Panc1 (cell line): ENCODE measurements at regions not wholly inside any gene's neighbourhood (a gene's known extent, or its start where the extent isn't known, plus 50 kb on each side); places are given as distances from the start of the nearest gene placed in this dataset.

Experiments used
- POLR2AphosphoS5 ChIP-seq: IDR thresholded peaks from 2 replicates; pipeline ENCODE4 v1.6.1; 2012; ENCODE audit warnings: mild to moderate bottlenecking, low read depth, low read length, moderate library complexity
- SIN3A ChIP-seq: IDR thresholded peaks from 2 replicates; pipeline ENCODE4 v1.6.1; 2012; ENCODE audit warnings: low read depth, mild to moderate bottlenecking, low read length, moderate library complexity, borderline replicate concordance; ENCODE audit not compliant: insufficient read depth
- TCF7L2 ChIP-seq: IDR thresholded peaks from 2 replicates; pipeline ENCODE4 v1.6.1; 2011; ENCODE audit warnings: mild to moderate bottlenecking, low read depth, low read length, inconsistent platforms
- TF ChIP-seq, protein P1 (sequence below): fragments of 450-650 bp; IDR thresholded peaks from 2 replicates; pipeline ENCODE4 v1.5.1; 2017; ENCODE audit warnings: mild to moderate bottlenecking
- TF ChIP-seq, protein P2 (sequence below), 2 experiments: IDR thresholded peaks; 2 replicates each; pipeline ENCODE4 v1.6.1; 2011 to 2012; ENCODE audit warnings: low read depth in 2 of 2, control low read depth in 1 of 2, low read length in 1 of 2, mild to moderate bottlenecking in 1 of 2, moderate library complexity in 1 of 2; ENCODE audit not compliant: insufficient read depth in 1 of 2

DNA sequence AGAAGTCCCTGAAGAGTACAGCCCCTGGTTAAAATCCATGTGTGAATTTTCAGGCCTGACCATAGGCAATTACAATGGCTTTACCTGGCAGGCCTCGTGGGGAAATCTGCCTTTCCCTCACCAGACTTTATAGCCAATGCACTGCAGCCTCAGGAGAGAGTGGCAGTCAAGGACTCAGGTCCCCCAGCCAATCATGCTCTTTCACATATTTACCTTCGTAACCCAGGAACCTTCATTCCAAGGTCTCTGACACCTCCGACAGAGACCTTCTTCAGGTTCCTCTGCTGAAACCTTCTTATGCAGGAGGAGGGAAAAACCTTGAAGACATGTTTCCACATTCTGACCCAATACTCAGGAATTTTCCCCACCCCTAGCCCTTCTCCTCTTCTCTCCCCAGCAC, 118.9 kb downstream of the FASLG start:
- no peak for TF ChIP-seq SIN3A
- TF ChIP-seq, protein P1, sequence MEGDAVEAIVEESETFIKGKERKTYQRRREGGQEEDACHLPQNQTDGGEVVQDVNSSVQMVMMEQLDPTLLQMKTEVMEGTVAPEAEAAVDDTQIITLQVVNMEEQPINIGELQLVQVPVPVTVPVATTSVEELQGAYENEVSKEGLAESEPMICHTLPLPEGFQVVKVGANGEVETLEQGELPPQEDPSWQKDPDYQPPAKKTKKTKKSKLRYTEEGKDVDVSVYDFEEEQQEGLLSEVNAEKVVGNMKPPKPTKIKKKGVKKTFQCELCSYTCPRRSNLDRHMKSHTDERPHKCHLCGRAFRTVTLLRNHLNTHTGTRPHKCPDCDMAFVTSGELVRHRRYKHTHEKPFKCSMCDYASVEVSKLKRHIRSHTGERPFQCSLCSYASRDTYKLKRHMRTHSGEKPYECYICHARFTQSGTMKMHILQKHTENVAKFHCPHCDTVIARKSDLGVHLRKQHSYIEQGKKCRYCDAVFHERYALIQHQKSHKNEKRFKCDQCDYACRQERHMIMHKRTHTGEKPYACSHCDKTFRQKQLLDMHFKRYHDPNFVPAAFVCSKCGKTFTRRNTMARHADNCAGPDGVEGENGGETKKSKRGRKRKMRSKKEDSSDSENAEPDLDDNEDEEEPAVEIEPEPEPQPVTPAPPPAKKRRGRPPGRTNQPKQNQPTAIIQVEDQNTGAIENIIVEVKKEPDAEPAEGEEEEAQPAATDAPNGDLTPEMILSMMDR = no peak; the same call in 1 of the 2 replicates
- TF ChIP-seq, protein P2, sequence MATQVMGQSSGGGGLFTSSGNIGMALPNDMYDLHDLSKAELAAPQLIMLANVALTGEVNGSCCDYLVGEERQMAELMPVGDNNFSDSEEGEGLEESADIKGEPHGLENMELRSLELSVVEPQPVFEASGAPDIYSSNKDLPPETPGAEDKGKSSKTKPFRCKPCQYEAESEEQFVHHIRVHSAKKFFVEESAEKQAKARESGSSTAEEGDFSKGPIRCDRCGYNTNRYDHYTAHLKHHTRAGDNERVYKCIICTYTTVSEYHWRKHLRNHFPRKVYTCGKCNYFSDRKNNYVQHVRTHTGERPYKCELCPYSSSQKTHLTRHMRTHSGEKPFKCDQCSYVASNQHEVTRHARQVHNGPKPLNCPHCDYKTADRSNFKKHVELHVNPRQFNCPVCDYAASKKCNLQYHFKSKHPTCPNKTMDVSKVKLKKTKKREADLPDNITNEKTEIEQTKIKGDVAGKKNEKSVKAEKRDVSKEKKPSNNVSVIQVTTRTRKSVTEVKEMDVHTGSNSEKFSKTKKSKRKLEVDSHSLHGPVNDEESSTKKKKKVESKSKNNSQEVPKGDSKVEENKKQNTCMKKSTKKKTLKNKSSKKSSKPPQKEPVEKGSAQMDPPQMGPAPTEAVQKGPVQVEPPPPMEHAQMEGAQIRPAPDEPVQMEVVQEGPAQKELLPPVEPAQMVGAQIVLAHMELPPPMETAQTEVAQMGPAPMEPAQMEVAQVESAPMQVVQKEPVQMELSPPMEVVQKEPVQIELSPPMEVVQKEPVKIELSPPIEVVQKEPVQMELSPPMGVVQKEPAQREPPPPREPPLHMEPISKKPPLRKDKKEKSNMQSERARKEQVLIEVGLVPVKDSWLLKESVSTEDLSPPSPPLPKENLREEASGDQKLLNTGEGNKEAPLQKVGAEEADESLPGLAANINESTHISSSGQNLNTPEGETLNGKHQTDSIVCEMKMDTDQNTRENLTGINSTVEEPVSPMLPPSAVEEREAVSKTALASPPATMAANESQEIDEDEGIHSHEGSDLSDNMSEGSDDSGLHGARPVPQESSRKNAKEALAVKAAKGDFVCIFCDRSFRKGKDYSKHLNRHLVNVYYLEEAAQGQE (IDR thresholded peaks at IDR 0.05; ENCODE audit: insufficient read depth in 1 of 2, low read depth in 2 of 2, low read length in 1 of 2) = no peak
- no peak for TF ChIP-seq POLR2AphosphoS5
- TF ChIP-seq TCF7L2 = no peak
